ENCODE measurements at regions not wholly inside any gene's neighbourhood (a gene's known extent, or its start where the extent isn't known, plus 50 kb on each side); places are given as distances from the start of the nearest gene placed in this dataset.

GRCh38 chr14:31933716-31934115 lies 143.4 kb upstream of the ARHGAP5 start:
- TF ChIP-seq HDAC2 (IDR thresholded peaks at IDR 0.05; ENCODE audit: borderline replicate concordance in 1 of 2, low read depth in 2 of 2, low read length in 2 of 2) (no peak), CTCF (IDR thresholded peaks at IDR 0.05; ENCODE audit: control extremely low read depth in 1 of 3, insufficient read depth in 1 of 3, low read depth in 1 of 3, low read length in 3 of 3) (no peak), POLR2A (IDR thresholded peaks at IDR 0.05; ENCODE audit: control extremely low read depth in 1 of 2, low read depth in 2 of 2, low read length in 2 of 2) (no peak), SRF (IDR thresholded peaks at IDR 0.05; ENCODE audit: low read depth, low read length) (no peak), YY1 (IDR thresholded peaks at IDR 0.05; ENCODE audit: low read depth, low read length) (0 out of 2 replicates have a peak, but pooled peaks have one; percentile 26), POU5F1 (IDR thresholded peaks at IDR 0.05; ENCODE audit: low read depth, low read length) (no peak), SP1 (IDR thresholded peaks at IDR 0.05; ENCODE audit: low read depth, low read length) (no peak), TCF12 (IDR thresholded peaks at IDR 0.05; ENCODE audit: low read depth, low read length) (no peak), EGR1 (IDR thresholded peaks at IDR 0.05; ENCODE audit: borderline replicate concordance, low read depth, low read length) (no peak), SAP30 (IDR thresholded peaks at IDR 0.05; ENCODE audit: insufficient read depth, insufficient replicate concordance, low read length) (no peak), RAD21 (IDR thresholded peaks at IDR 0.05 in 1 of 2, conservative IDR thresholded peaks at IDR 0.05 in 1 of 2; ENCODE audit: low read depth in 2 of 2, low read length in 2 of 2) (no peak)
- TF ChIP-seq, protein P1, sequence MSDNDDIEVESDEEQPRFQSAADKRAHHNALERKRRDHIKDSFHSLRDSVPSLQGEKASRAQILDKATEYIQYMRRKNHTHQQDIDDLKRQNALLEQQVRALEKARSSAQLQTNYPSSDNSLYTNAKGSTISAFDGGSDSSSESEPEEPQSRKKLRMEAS (IDR thresholded peaks at IDR 0.05), result no peak

Measured in H1 (cell line).